Thyroid gland (tissue), 4 donors: ENCODE measurements at regions not wholly inside any gene's neighbourhood (a gene's known extent, or its start where the extent isn't known, plus 50 kb on each side); places are given as distances from the start of the nearest gene placed in this dataset.

Experiments used
- DNase-seq, 2 donors: peaks; one replicate each; pipeline ENCODE4 v3.0.0-alpha.2; 2019
- H3K27ac ChIP-seq, 3 donors: fragments of 200-600 bp; sonication (generic); 1 replicate in 2 of 3; 2 replicates in 1 of 3; pipeline ENCODE4 v1.5.1; 2016 to 2019; ENCODE audit warnings: mild to moderate bottlenecking in 1 of 3, moderate library complexity in 1 of 3
- H3K27me3 ChIP-seq: fragments of 200-600 bp; sonication (generic); one replicate; pipeline ENCODE4 v1.5.1; 2019
- H3K36me3 ChIP-seq, 2 donors: fragments of 200-600 bp; sonication (generic); one replicate each; pipeline ENCODE4 v1.5.1; 2016 to 2019
- H3K4me1 ChIP-seq, 2 donors: fragments of 200-600 bp; sonication (generic); one replicate each; pipeline ENCODE4 v1.5.1; 2017 to 2019
- H3K4me3 ChIP-seq, 3 donors: fragments of 200-600 bp; sonication (generic); replicated peaks in 1 of 3; 1 replicate in 2 of 3; 2 replicates in 1 of 3; pipeline ENCODE4 v1.5.1; 2016; ENCODE audit warnings: mild to moderate bottlenecking in 1 of 3
- H3K9me3 ChIP-seq: fragments of 200-600 bp; sonication (generic); one replicate; pipeline ENCODE4 v1.5.1; 2017
- POLR2A ChIP-seq, 2 donors: fragments of 450-650 bp; IDR thresholded peaks; one replicate each; pipeline ENCODE4 v1.6.1; 2017; ENCODE audit warnings: antibody characterized with exemption in 2 of 2, mild to moderate bottlenecking in 2 of 2, moderate library complexity in 1 of 2
- WGBS, 2 donors: methylation state at CpG; one replicate each; pipeline ENCODE4 v1.1.5; 2017; 5-methylcytosine and 5-hydroxymethylcytosine counted together
- intact Hi-C: fragments of 100-400 bp; cut with DNase I; formaldehyde crosslinking; loops from one replicate; pipeline ENCODE4 v1.15.1; 2023
- TF ChIP-seq, protein P1 (sequence below), 6 experiments: fragments of 200-600 bp in 3 of 6; fragments of 450-650 bp in 3 of 6; sonication (generic) in 3 of 6; IDR thresholded peaks; one replicate each; pipeline ENCODE4 v1.5.1; 2016 to 2019; ENCODE audit warnings: antibody characterized with exemption in 6 of 6, mild to moderate bottlenecking in 2 of 6, inconsistent platforms in 1 of 6, moderate library complexity in 1 of 6

DNA sequence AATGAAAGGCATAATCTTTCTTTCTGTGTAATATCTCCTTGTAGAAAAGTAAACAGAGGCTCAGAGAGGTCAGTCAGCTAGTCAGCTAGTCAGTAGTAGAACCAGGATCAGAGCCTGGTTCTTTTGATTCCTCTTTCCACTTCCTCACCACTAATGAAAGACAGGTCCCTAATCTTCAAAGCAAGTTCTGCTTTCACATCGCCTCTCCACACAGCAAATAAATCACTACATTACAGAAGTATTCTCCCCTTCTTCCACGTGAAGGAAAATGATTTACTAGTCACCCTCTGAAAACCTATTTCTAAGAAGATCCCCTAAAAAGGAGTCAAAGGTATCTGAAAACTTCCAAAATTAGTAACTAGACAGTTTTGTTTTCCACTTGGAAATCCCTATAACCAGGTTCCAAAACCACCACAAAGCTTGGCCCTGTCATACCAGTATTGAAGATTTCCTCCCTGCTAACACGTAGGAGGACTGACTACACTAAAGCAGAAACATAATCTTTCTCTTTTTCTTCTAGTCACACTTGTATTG lies 140.5 kb upstream of the TARS1 start:
- no peak overlapping the region for H3K27ac ChIP-seq
- TF ChIP-seq, protein P1, sequence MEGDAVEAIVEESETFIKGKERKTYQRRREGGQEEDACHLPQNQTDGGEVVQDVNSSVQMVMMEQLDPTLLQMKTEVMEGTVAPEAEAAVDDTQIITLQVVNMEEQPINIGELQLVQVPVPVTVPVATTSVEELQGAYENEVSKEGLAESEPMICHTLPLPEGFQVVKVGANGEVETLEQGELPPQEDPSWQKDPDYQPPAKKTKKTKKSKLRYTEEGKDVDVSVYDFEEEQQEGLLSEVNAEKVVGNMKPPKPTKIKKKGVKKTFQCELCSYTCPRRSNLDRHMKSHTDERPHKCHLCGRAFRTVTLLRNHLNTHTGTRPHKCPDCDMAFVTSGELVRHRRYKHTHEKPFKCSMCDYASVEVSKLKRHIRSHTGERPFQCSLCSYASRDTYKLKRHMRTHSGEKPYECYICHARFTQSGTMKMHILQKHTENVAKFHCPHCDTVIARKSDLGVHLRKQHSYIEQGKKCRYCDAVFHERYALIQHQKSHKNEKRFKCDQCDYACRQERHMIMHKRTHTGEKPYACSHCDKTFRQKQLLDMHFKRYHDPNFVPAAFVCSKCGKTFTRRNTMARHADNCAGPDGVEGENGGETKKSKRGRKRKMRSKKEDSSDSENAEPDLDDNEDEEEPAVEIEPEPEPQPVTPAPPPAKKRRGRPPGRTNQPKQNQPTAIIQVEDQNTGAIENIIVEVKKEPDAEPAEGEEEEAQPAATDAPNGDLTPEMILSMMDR (IDR thresholded peaks at IDR 0.05), result no peak
- TF ChIP-seq POLR2A (IDR thresholded peaks at IDR 0.05), result no peak
- 39 to 55% methylated on average over 3 of the region's 3 CpGs for WGBS, 2 donors
- DNase-seq, result no peak
- no peak overlapping the region for H3K4me3 ChIP-seq
- H3K9me3 ChIP-seq, result no peaks in the 10 kb centered on the region
- intact Hi-C loops, result no loop called here
- peaks cover 0 to 3% of the 10 kb centered on the region in 2 donors for H3K4me1 ChIP-seq
- no peaks in the 10 kb centered on the region for H3K27me3 ChIP-seq
- no peaks in the 10 kb centered on the region for H3K36me3 ChIP-seq

DNA sequence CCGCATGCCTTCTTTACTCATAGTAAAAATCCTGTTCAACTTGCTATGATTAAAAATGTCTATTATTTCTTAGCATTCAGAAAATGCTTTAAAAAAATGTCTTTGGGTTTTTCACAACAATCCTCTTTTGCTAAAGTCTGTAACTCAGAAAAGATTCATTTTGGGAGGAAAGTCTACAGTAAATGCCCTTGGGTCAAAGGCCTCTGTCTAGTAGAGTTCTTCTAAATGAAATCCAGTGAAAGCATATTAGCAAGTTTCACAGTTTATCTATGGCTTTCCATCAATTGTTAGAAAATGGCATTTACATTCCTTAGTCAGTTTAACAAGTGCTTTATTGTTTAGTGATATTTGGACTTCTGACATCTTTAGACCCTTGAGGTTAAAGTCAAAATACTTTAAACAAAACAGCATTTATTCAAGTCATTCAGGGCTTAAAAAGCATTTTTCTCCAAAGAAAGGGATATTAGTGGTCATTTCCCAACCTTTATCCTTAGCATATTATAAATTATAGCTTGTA lies 137.1 kb upstream of the TARS1 start:
- TF ChIP-seq, protein P1 (IDR thresholded peaks at IDR 0.05), result no peak
- no peak for TF ChIP-seq POLR2A (IDR thresholded peaks at IDR 0.05)
- Histone ChIP-seq H3K4me1 (peaks cover 0 to 3% of the 10 kb centered on the region in 2 donors), H3K4me3 (no peak overlapping the region), H3K9me3 (no peaks in the 10 kb centered on the region), H3K27me3 (no peaks in the 10 kb centered on the region), H3K36me3 (no peaks in the 10 kb centered on the region), H3K27ac (no peak overlapping the region)
- DNase-seq, result no peak
- intact Hi-C loops, result no loop called here
- WGBS, 2 donors, result 93 to 95% methylated on average over 1 of the region's 1 CpG

DNA sequence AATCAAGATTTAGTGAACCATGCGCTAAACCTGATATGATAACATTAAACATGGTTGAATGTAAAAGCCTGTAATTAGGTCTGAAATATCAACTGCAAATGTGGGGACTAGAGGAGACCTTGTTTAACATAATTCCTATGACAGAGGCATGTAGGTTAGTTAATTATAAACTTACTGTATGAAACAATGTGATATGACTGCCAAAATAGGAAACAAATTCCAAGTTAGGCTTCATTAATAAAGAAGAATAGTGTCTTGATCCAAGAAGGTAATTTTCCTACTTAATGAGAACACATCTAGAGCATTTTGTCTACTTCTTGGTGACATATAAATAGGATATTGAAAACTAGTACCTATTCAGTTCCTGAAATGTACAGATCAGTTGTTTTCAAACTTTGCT lies 136.2 kb upstream of the TARS1 start:
- H3K9me3 ChIP-seq, result no peaks in the 10 kb centered on the region
- no peak overlapping the region for H3K27ac ChIP-seq
- H3K4me1 ChIP-seq, result peaks cover 0 to under 1% of the 10 kb centered on the region in 2 donors
- H3K27me3 ChIP-seq, result no peaks in the 10 kb centered on the region
- DNase-seq, result no peak
- no peaks in the 10 kb centered on the region for H3K36me3 ChIP-seq
- 97 to 98% methylated on average over 1 of the region's 1 CpG for whole genome bisulfite sequencing, 2 donors
- intact Hi-C loops, result no loop called here
- no peak overlapping the region for H3K4me3 ChIP-seq
- TF ChIP-seq, protein P1 (IDR thresholded peaks at IDR 0.05), result no peak
- no peak for TF ChIP-seq POLR2A (IDR thresholded peaks at IDR 0.05)

DNA sequence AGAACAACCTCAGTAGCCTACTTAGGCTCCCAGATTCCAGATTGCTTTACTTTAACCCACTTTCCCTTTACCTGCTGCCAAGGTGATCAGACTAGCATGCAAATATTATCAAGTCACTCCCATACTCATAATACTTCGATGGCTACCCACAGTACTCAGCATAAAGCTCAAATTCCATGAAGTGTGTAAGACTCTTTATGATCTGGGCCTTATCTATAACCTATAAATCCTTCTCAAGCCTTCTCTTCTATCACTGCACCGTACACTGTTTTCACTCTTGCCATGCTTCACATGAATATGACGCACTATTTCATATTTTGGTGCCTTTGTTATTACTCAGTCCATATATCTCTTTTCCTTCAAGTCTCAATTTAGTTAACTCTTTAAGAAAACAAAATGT lies 135.2 kb upstream of the TARS1 start:
- no peaks in the 10 kb centered on the region for H3K9me3 ChIP-seq
- no peaks in the 10 kb centered on the region for H3K27me3 ChIP-seq
- no peak for TF ChIP-seq POLR2A (IDR thresholded peaks at IDR 0.05)
- TF ChIP-seq, protein P1 (IDR thresholded peaks at IDR 0.05), result no peak
- no peak overlapping the region for H3K27ac ChIP-seq
- intact Hi-C loops, result no loop called here
- no peak overlapping the region for H3K4me3 ChIP-seq
- DNase-seq, result no peak
- no peaks in the 10 kb centered on the region for H3K4me1 ChIP-seq
- WGBS, 2 donors, result 95 to 98% methylated on average over 3 of the region's 3 CpGs
- H3K36me3 ChIP-seq, result no peaks in the 10 kb centered on the region

DNA sequence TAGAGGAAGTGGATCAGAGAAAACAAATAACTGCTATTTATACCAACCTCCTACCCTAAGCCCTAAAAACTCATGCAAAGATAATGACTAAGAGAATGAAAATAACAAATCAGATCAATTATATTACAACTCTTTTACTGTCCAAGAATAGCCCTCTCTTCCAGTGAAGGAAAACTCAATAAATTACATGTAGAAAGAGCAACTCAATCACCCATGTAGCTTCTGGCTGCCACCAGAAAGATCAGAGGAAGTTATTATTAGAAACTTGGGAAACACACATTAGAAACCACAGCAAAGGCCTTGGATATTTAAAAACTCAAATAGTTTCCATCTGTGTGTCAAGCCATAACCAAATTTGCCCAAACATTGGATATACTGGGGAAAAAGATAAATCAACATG lies 134.0 kb upstream of the TARS1 start:
- TF ChIP-seq, protein P1 (IDR thresholded peaks at IDR 0.05), result no peak
- no peak for TF ChIP-seq POLR2A (IDR thresholded peaks at IDR 0.05)
- intact Hi-C loops, result no loop called here
- DNase-seq, result no peak
- no peaks in the 10 kb centered on the region for H3K27me3 ChIP-seq
- no peaks in the 10 kb centered on the region for H3K9me3 ChIP-seq
- no peak overlapping the region for H3K27ac ChIP-seq
- H3K4me3 ChIP-seq, result no peak overlapping the region
- H3K36me3 ChIP-seq, result no peaks in the 10 kb centered on the region
- H3K4me1 ChIP-seq, result no peaks in the 10 kb centered on the region
